Glomerular visceral epithelial cell (primary cell): ENCODE measurements at regions not wholly inside any gene's neighbourhood (a gene's known extent, or its start where the extent isn't known, plus 50 kb on each side); places are given as distances from the start of the nearest gene placed in this dataset.
A peak's percentile ranks its signal among the peaks of the same experiment; 100 is the strongest.

Experiments
- DNase-seq: peaks from one replicate; pipeline ENCODE4 v3.0.0-alpha.2; 2016; ENCODE audit errors: extremely low spot score

- no peak for DNase-seq
Observed at GRCh38 chr18:45312555-45313126, 302.6 kb upstream of the SLC14A2 start.

- DNase-seq: no peak
Observed at GRCh38 chr18:45316127-45316526, 299.1 kb upstream of the SLC14A2 start.

- no peak for DNase-seq
Observed at GRCh38 chr18:45317948-45318640, 297.2 kb upstream of the SLC14A2 start.

- no peak for DNase-seq
Observed at GRCh38 chr18:45320724-45321123, 294.6 kb upstream of the SLC14A2 start.

- DNase-seq: no peak
Observed at GRCh38 chr18:45321520-45321919, 293.8 kb upstream of the SLC14A2 start.

GRCh38 chr18:45322343-45322742 lies 292.9 kb upstream of the SLC14A2 start:
- no peak for DNase-seq

- DNase-seq: no peak
Observed at GRCh38 chr18:45324101-45324494, 291.2 kb upstream of the SLC14A2 start.

- peak; percentile 2 for DNase-seq
Observed at GRCh38 chr18:45324495-45325113, 290.7 kb upstream of the SLC14A2 start.

GRCh38 chr18:45325778-45326177 lies 289.5 kb upstream of the SLC14A2 start:
- no peak for DNase-seq

- DNase-seq: no peak
Observed at GRCh38 chr18:45326505-45326904, 288.8 kb upstream of the SLC14A2 start.

GRCh38 chr18:45328296-45328695 lies 287.0 kb upstream of the SLC14A2 start:
- DNase-seq: no peak

- DNase-seq: no peak
Observed at GRCh38 chr18:45328811-45329210, 286.5 kb upstream of the SLC14A2 start.

- DNase-seq: no peak
Observed at GRCh38 chr18:45329316-45329715, 286.0 kb upstream of the SLC14A2 start.

- DNase-seq: no peak
Observed at GRCh38 chr18:45330170-45330594, 285.1 kb upstream of the SLC14A2 start.

- no peak for DNase-seq
Observed at GRCh38 chr18:45332871-45333270, 282.4 kb upstream of the SLC14A2 start.

- DNase-seq: no peak
Observed at GRCh38 chr18:45334191-45334590, 281.1 kb upstream of the SLC14A2 start.

- no peak for DNase-seq
Observed at GRCh38 chr18:45335282-45336043, 279.8 kb upstream of the SLC14A2 start.

- no peak for DNase-seq
Observed at GRCh38 chr18:45336448-45336847, 278.8 kb upstream of the SLC14A2 start.

GRCh38 chr18:45337477-45337876 lies 277.8 kb upstream of the SLC14A2 start:
- DNase-seq: no peak

- DNase-seq: no peak
Observed at GRCh38 chr18:45339810-45340550, 275.3 kb upstream of the SLC14A2 start.

GRCh38 chr18:45340884-45341283 lies 274.4 kb upstream of the SLC14A2 start:
- no peak for DNase-seq

- no peak for DNase-seq
Observed at GRCh38 chr18:45341454-45341853, 273.8 kb upstream of the SLC14A2 start.
